NT2/D1 (cell line): ENCODE measurements at regions not wholly inside any gene's neighbourhood (a gene's known extent, or its start where the extent isn't known, plus 50 kb on each side); places are given as distances from the start of the nearest gene placed in this dataset.

Experiments
- SUZ12 ChIP-seq: IDR thresholded peaks from 2 replicates; pipeline ENCODE4 v1.6.1; 2011; ENCODE audit not compliant: insufficient read length, insufficient read depth; ENCODE audit errors: extremely low read depth
- YY1 ChIP-seq: IDR thresholded peaks from 2 replicates; pipeline ENCODE4 v1.6.1; 2011; ENCODE audit not compliant: insufficient read length, insufficient read depth

GRCh38 chr7:46032353-46032752 is 111.3 kb upstream of the IGFBP3 start:
- TF ChIP-seq SUZ12, result no peak
- no peak for TF ChIP-seq YY1
